Medulla oblongata (tissue), 1 donor: ENCODE measurements at regions not wholly inside any gene's neighbourhood (a gene's known extent, or its start where the extent isn't known, plus 50 kb on each side); places are given as distances from the start of the nearest gene placed in this dataset.
"Not testable (repeated sequence)": the region's sequence is repeated elsewhere in the genome, so short reads cannot be mapped to it uniquely, and the experiment has no call there.

Source experiments
- DNase-seq: peaks from one replicate; pipeline ENCODE4 v3.0.0-alpha.2; 2015; ENCODE audit errors: extremely low spot score

DNA sequence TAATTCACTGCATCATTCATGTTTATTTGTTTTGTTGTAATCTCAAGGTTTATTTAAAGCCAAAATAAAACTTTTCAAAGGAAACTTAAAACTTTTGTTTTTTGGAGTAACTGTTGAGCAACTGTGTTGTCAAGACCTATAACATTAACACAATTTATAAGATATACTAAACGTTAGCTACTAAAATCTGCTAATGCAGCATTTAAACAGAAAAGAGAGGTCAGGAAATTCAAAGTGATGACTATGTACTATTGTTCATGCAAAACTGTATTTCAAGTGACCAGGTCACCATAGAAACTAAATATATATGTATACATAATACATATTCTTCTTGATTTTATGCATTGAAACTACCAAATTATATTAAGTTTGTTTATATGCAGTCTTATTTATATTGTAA, 1740.9 kb downstream of the EFNA5 start:
- DNase-seq: no peak

DNA sequence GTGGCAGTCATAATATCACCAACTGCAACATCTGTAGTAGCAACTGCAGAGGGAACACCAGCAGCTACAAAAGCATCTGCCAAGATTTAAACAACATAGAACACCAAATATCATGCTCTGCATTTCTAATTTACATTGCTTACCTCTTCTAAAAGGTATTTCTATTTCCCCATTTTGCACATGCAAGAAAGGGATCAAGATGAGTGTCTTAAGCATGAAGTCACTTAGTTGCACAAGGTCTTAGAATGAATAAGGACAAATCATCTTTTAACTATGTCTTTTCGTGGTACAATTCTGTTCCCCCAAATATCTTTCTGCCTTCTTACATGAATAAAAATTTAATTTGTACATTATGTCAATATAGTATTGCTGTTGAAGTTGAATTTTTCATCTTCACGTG, 1746.4 kb downstream of the EFNA5 start:
- DNase-seq: no peak

DNA sequence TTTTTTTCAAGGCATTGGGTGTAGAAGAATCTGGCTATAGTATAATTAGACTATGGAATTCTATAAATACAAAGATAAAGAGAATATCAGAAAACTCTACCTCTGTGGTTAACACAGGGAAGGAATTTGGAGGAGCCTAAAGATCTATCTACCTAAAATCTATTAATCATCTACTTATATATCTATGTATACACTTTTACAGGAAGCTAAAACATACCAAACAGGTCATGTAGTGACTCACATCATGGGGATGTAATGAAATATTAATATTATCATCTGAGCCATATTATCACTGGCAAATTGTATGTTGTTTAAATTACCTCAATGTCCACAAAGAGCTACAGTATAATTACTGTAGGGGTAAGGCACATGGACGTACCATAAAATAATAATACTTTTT, 1748.2 kb downstream of the EFNA5 start:
- no peak for DNase-seq

DNA sequence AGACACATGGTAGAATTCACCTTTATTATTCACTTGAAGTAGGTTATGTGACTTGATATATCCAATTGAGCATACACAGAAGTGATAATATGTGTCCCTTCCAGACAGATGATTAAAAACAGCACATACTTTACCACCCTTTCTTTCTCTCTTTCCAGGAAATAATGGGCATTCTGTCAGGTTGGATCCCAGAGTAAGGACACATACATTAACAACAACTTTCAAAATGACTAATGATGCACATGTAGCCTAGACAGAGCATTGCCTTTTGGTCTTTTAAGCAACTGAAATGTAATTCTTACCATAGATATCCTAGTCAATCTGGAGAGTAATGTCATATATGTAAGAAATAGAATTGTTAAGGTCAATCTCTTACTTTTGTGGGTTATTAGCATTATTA, 1748.7 kb downstream of the EFNA5 start:
- DNase-seq: no peak

DNA sequence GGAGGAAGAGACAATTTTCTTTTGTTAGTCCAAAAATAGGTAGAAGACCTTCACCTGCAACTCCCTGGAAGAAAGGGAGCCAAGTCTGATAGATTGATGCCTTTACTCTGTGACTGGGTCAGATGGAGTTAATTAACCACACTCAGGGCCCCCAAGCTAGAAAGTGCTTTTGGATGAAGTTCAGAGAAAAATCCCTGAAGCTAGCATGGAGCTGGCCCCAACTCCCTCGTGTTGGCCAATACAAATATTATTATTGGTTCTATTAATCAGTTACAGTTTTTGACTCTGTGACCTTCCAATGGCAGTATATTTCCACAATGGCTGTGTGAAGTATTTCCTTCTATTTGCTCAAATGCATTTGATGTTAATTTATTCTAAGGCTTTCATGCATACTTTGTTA, 1753.5 kb downstream of the EFNA5 start:
- DNase-seq: no peak

DNA sequence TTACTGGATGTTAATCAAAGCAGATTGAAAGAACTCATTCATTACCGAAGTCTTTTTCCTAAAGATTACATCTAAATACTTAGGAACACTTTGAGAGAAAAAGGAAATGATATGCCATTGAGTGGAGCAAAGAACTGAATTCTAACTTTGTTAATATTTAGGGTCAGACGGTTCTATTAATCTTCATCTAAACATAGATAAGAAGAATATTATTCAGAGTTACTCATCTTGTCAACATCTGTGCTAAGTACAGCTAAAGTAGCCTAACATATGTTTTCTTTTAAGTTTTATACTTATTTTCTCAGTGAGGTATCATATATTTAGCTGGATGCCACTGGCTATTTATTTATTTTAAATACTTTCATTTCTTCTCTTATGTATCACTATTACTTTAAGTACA, 1763.7 kb downstream of the EFNA5 start:
- no peak for DNase-seq

DNA sequence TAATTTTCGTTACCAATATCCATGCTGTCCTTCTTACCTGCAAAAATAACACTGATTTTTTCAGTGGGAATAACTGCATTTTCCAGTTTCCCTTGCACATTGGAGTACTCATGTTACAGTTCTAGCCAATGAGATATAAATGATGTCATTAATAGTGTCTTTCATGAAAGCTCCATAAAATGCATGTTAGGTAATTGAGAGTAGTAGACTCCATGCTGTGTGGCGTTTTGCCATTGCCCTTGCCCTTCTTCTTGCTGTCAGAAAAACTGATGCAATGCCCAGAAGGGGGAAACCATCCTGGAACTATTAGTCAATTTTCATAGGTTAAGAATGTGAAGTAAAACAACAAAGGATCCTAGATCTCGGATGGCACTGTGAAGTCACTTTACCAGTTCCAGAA, 1765.3 kb downstream of the EFNA5 start:
- DNase-seq: no peak

DNA sequence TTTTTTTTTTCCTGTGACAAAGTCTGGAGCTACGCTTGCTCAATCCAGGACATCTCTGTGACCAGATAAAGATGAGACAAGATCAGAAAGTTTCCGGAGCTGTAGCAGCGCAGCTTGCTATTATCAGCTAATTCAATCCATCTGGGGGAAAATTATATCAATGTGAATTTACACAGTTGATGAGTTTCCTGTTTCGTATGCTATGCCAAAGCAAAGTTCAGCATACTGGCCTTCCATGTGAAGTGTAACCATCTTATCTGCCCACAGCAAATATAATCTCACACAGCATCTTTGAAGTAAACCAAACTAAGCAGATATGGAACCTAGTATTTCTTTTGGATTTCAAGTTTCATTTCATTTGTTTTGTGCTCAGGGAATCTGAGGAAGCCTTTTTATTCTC, 1767.7 kb downstream of the EFNA5 start:
- no peak for DNase-seq

DNA sequence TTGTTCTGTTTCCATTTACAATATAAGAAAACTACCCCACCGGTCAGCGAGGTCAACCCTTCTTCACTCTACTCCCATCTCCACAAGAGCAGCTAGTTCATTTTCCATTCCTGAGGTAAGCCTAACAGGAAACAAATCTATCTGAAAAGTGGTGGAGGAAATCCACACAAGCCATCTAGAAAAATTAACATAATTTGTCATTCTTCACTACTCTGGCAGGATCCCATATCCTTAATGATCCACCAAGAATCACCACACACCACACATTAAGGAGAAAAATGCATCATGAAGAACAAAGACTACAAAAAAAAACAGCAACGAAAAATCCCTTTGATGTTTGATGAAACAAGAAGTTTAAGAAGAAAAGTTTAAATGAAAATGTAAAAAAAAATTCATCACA, 1771.0 kb downstream of the EFNA5 start:
- no peak for DNase-seq

DNA sequence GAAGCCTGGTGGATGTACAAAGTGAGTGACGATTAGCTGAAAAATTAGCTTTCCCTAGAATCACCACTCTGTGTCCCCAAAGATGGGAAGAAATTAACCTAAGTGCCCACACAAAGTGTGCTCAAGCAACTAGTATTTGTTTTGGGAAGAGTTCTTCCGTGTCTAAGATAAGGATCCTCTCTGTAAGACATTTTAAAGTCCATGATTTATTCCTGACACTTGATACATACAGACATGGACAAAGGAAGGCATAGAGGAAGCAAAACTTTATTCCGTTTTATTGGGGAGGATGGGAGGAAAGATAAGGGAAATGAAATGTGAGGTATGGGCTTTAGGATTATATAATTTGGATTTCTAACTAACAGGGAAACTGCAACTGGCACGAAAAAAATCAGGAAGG, 1772.6 kb downstream of the EFNA5 start:
- no peak for DNase-seq

DNA sequence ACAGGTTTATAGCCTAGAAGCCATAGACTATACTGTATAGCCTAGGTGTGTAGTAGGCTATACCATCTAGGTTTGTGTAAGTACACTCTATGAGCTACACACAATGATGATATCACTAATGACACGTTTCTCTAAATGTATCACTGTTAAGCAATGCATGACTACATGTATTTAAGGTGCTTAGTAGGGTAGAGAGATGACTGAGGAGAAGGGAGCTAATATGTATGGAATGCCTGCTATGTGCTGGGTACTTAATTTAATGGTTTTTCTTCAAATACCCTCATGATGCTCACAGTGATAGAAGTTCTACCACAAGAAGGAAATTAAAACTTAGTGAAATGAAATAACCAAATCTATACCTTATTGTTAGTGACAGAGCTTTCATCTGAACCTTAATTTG, 1785.5 kb downstream of the EFNA5 start:
- DNase-seq: no peak

DNA sequence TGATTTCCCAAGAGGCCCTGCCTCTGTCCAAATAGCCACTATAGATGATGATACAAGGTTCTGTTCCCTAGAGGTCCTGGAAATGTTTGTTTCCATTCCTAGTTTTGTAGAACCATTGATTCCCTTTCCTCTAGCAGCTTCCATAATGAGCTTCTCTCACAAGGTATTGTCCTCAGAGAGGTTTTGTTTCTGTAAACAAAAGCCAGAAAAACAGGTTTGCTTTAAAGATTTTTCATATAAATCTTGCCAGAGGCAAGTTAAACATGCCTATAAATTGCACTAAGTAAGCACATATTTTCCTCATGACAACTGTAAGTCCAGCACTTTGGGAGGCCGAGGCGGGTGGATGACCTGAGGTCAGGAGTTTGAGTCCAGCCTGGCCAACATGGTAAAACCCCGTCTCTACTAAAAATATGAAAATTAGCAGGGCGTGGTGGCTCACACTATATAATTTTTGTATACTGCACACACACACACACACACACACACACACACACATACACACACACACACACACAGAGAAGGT, 1787.7 kb downstream of the EFNA5 start:
- DNase-seq: no peak

DNA sequence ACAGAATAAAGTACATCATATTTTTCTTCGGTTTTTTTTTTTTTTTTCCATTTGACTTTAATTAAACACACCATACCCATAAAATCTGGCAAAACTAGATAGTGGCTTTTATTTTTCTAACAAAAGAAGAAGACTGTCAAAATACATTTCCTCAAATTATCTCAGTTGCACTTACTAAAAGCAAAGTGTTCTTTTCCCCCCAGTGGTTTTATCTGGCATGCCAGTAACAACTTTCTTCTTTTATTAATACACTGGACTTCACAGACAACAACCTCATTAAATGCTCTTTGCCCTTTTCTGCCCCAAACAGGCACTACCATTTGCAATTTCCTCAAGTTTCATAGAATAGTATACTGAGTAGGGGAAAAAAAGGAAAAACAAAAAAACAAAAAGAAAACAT, 1792.3 kb downstream of the EFNA5 start:
- DNase-seq: no peak

DNA sequence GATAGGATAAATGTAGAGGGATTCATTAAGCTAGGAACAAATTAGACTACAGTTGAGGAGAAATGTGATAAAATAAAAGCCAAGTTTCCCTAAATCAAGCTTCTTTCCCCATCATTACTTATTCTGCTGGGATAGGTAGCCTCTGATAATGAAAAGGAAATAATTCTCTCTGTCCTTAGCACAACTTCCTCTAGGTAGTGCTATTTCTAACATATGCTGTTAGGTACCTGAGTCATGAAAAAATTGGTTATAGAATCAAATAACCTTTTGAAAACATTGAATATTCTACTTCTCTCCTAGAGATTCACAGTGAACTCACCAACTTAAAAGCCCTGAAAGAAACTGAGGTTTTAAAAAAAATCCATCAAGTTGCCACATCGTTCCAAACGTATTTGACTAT, 1793.1 kb downstream of the EFNA5 start:
- no peak for DNase-seq

DNA sequence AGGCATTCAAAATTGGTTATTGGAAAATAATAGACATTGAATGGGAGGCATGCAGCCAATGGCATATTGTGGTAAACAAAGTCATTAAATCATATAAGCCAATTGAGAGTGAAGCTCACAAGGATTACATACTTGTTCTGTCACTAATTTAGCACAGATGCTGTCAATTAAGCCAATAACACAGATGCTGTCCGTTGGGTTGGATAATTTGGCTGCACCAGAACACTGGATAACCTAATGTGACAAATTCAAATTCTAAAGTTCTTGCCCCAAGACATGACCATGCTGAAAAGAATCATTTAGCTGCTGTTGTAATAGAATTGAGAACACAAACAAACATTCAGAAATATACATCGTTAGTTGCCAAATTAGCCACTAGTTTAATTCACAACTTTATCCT, 1796.4 kb downstream of the EFNA5 start:
- no peak for DNase-seq

DNA sequence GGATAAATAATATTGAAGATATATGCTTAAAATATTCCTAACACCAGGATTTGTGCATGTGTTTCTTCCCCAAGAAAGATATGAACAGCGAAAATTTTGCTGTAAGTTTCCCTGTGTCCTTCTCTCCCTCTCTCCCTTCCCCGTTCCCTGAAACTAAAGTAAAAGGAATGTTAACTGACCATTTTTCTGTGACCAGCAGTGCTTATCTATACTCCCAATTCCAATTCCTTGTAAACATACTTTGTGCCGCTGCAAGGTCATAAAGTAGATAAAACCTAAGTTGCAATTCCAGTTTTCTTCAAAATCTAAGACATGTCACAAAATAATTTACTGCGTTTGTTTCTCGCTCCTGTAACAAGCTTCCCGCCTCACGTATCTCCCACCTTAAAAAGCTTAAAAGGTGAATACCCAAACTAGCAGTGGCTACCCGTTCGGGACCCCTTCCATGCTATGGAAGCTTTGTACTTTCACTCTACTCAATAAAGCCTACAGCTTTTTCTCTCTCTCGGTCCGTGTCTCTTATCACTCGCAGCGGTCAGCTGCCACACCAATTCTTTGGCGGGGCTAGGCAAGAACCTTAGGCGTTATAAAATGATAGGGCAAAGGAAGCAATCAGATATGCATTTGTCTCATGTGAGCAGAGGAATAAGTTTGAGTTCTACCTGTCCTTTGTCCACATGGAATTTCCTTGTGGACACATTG, 1798.0 kb downstream of the EFNA5 start:
- no peak for DNase-seq

DNA sequence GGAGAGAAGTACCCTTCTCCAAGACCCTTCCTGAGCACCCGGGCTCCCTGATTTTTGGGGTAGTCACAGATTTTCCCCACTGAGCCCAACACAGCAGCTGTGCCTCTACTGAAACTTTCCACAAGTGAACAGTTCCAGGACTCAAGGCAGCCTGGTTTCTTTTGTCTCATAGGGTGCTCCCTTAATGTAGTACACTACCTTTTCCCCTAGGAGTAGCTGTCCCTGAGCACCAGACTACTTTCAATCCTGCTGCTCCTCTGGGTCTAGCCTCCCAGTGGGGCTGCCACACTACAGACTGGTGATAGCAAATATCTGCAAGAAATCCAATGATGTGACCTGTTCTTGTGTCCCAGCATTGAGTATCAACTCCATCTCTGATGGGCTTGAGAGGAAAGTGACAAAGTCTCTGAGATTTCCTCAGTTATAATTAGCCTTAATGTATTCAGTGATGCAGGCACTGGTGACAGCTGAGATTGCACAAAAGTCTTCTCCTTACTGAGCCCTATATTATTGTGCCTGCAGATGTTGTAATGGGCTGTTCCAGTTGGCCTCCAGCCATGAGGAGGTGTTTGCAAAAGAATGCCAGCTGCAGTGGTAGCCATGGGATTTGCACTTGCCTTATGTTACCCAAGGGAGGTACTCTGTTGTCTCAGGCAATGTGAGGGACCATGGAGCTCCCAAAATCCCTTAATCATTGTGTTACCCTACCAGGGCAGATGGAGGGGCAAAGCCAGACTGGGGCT, 1802.5 kb downstream of the EFNA5 start:
- DNase-seq: no peak

DNA sequence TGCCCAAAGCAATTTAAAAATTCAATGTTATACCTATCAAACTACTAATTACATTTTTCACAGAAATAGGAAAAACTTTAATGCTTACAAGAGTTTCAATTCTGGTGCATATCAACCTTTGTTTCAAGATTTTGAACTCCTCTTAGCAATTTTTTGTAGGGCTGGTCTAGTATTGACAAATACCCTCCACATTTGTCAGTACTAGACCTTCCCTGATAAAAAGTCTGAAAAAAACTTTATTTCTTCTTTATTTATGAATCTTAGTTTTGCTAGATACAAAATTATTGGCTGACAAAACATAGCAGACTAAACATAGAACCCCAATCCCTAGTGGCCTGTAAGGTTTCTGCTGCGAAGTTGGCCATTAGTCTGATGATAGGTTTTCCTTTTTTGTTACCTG, 1804.9 kb downstream of the EFNA5 start:
- DNase-seq: no peak

DNA sequence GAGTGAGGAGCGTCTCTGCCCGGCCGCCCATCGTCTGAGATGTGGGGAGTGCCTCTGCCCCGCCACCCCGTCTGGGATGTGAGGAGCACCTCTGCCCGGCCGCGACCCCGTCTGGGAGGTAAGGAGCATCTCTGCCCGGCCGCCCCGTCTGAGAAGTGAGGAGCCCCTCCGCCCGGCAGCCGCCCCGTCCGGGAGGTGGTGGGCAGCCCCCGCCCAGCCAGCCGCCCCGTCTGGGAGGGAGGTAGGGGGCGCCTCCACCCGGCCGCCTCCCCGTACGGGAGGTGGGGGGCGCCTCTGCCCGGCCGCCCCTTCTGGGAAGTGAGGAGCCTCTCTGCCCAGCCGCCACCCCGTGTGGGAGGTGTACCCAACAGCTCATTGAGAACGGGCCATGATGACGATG, 1811.4 kb downstream of the EFNA5 start:
- DNase-seq: not testable (repeated sequence)

DNA sequence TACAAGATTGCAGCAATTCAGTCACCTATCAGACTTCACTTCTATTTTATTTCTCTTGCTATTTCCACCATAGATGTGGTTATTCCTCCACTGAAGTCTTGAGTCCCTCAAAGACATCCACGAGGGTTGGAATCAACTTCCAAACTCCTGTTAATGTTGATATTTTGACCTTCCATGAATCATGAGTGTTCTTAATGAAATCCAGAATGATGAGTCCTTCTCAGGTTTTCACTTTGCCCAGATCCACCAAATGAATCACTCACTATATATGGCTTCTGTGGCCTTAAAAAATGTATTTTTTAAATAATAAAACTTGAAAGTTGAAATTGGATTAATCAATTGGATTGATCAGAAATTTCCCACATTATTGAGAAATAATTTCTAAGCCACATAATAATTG, 1821.0 kb downstream of the EFNA5 start:
- DNase-seq: no peak

DNA sequence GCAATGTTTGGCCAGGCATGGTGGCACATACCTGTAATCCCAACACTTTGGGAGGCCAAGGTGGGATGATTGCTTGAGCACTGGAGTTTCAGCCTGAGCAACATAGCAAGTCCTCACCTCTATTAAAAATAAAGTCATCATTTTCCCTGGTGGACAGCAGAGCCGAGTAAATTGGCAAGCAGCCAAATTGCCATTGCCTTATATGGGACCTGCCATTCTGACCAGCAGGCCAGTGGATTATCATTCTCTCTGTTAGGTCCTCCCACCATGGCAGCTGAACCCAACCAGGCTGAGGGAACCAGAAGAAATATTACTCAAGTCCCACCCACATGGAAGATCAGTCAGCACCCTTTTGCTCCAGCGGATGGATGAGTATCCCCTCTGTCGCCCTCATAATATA, 1829.9 kb downstream of the EFNA5 start:
- peak; percentile 2 for DNase-seq

DNA sequence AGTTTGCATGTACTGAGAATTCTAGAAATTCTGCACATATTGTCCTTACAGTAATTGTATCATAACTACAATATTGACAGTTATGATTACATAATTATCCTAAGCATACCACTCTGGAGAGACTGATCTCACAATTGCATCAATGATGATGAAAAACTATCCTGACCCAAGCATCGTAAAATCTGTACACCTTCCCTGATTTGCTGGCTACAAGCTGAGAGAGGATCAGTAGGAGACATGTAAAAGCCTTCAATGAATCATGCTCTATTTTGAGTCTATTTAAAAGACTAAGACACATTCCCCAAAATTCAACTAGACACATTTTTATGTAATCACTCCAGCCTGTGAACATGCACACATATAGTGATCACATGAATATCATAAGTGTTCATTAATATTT, 1833.8 kb downstream of the EFNA5 start:
- DNase-seq: no peak

DNA sequence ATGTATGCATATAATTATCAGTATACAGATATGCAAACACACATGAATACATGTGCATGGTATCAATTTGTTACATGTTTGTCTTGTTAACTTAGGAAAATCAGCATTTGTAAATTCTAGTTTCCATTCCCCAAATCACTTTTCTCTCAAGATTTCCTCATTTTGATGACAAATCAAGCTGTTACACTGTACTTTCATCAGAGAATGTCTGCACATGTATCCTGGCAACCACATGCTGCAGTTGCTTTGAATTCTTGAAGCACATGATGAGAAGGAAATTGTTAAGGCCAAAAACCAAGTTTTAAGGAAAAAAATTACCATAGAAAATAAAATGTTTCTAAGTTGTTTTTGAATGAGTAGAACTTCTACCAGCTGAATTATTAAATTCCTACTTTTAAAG, 1834.5 kb downstream of the EFNA5 start:
- DNase-seq: no peak

DNA sequence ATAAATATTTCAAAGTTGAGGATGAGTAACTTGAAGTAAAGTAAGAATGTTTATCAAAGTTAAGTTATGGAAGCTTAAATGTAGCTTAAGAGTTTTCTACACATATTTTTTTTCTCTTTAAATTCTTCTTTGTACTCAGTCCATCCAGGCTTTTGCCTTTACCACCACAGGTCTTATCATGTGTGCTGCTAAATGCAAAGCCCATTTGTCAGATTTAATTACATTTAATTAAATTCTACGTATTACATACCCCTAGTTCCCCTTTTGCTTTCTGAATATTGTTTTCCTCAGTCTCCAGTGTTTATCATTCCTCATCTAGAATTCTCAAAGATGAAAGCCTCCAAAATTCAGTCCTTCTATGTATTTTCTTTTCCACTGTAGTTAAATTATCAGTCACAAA, 1841.9 kb downstream of the EFNA5 start:
- no peak for DNase-seq
